SK-N-SH (cell line): ENCODE measurements at regions not wholly inside any gene's neighbourhood (a gene's known extent, or its start where the extent isn't known, plus 50 kb on each side); places are given as distances from the start of the nearest gene placed in this dataset.

Experiments used
- CTCF ChIA-PET: fragments of 300-600, 350-600 bp; formaldehyde crosslinking; extraction: SDS; loops from one replicate; lab custom pipeline; 2021; lab: Yijun Ruan, JAX
- POLR2A ChIA-PET: fragments of 350-600 bp; sonication (Branson Sonifier 250); formaldehyde crosslinking; extraction: SDS; loops from one replicate; lab custom pipeline; 2020; ENCODE audit warnings: antibody characterized with exemption, inconsistent platforms; lab: Yijun Ruan, JAX
- DNase-seq: peaks from one replicate; pipeline ENCODE4 v3.0.0; 2012
- H2AFZ ChIP-seq: fragments of 200-600 bp; sonication (generic); 2 replicates; pipeline ENCODE4 v1.8.1; 2016; ENCODE audit warnings: antibody characterized with exemption, mild to moderate bottlenecking, low read depth
- H3F3A ChIP-seq: fragments of 200-600 bp; sonication (generic); replicated peaks from 2 replicates; pipeline ENCODE3; 2016; ENCODE audit warnings: antibody characterized with exemption, mild to moderate bottlenecking; ENCODE audit not compliant: insufficient read depth
- H3K27ac ChIP-seq, 2 experiments: fragments of 200-500 bp in 1 of 2; fragments of 200-600 bp in 1 of 2; sonication (Bioruptor generic) in 1 of 2; sonication (generic), shearing (Covaris generic) in 1 of 2; 2 replicates each; pipeline versions ENCODE4 v1.5.1 to v1.6.1; 2014 to 2016; ENCODE audit warnings: low read depth in 2 of 2, inconsistent platforms in 1 of 2, low read length in 1 of 2, mild to moderate bottlenecking in 1 of 2, mixed read lengths in 1 of 2
- H3K27me3 ChIP-seq: fragments of 200-600 bp; sonication (generic), shearing (Covaris generic); 2 replicates; pipeline ENCODE4 v1.6.1; 2016; ENCODE audit warnings: mixed run types; ENCODE audit not compliant: insufficient read depth
- H3K36me3 ChIP-seq, 2 experiments: fragments of 200-500 bp in 1 of 2; fragments of 200-600 bp in 1 of 2; sonication (Bioruptor generic) in 1 of 2; sonication (generic) in 1 of 2; replicated peaks in 1 of 2; 2 replicates each; pipeline versions ENCODE3 to v1.5.1; 2014 to 2016; ENCODE audit warnings: low read length in 1 of 2, mild to moderate bottlenecking in 1 of 2; ENCODE audit not compliant: insufficient read depth in 2 of 2, control insufficient read depth in 1 of 2
- H3K4me1 ChIP-seq, 2 experiments: fragments of 200-500 bp in 1 of 2; fragments of 200-600 bp in 1 of 2; sonication (Bioruptor generic) in 1 of 2; sonication (generic), shearing (Covaris generic) in 1 of 2; 2 replicates each; pipeline versions ENCODE4 v1.5.1 to v1.6.1; 2014 to 2016; ENCODE audit warnings: low read depth in 1 of 2, low read length in 1 of 2, mixed run types in 1 of 2; ENCODE audit not compliant: insufficient read depth in 2 of 2, control insufficient read depth in 1 of 2
- H3K4me2 ChIP-seq: fragments of 200-600 bp; sonication (generic), shearing (Covaris generic); 2 replicates; pipeline ENCODE4 v1.6.1; 2017; ENCODE audit warnings: mixed run types
- H3K4me3 ChIP-seq, 2 experiments: fragments of 200-500 bp in 1 of 2; fragments of 200-600 bp in 1 of 2; sonication (Bioruptor generic) in 1 of 2; sonication (generic), shearing (Covaris generic) in 1 of 2; 2 replicates each; pipeline versions ENCODE4 v1.5.1 to v1.8.1; 2014 to 2016; ENCODE audit warnings: low read depth in 2 of 2, inconsistent platforms in 1 of 2, low read length in 1 of 2, mild to moderate bottlenecking in 1 of 2, mixed read lengths in 1 of 2, moderate library complexity in 1 of 2
- H3K79me2 ChIP-seq: fragments of 200-600 bp; sonication (generic); 2 replicates; pipeline ENCODE4 v1.8.1; 2017; ENCODE audit warnings: mild to moderate bottlenecking; ENCODE audit not compliant: insufficient read depth
- H3K9ac ChIP-seq: fragments of 200-600 bp; sonication (generic); 2 replicates; pipeline ENCODE4 v1.6.1; 2017; ENCODE audit warnings: mixed run types
- H3K9me2 ChIP-seq: fragments of 200-600 bp; sonication (generic); 2 replicates; pipeline ENCODE4 v1.6.1; 2017; ENCODE audit warnings: mixed run types
- H3K9me3 ChIP-seq: fragments of 200-600 bp; sonication (generic); 2 replicates; pipeline ENCODE4 v1.6.1; 2017; ENCODE audit warnings: mixed run types, mild to moderate bottlenecking, moderate library complexity
- H4K20me1 ChIP-seq: fragments of 200-600 bp; sonication (generic); 2 replicates; pipeline ENCODE4 v1.6.1; 2017; ENCODE audit warnings: mild to moderate bottlenecking, mixed run types; ENCODE audit not compliant: insufficient read depth
- CHD2 ChIP-seq: fragments of 150-350 bp; IDR thresholded peaks from 2 replicates; pipeline ENCODE4 v1.6.1; 2018; ENCODE audit warnings: low read length; ENCODE audit not compliant: partially characterized antibody
- ELF1 ChIP-seq: IDR thresholded peaks from 2 replicates; pipeline ENCODE4 v1.4.0; 2012
- EP300 ChIP-seq, 2 experiments: IDR thresholded peaks; 2 replicates each; pipeline versions ENCODE4 v1.4.0 to v1.6.1; 2012; ENCODE audit warnings: borderline replicate concordance in 1 of 2, low read depth in 1 of 2, low read length in 1 of 2
- FOXJ3 ChIP-seq: sonication (generic); formaldehyde crosslinking; IDR thresholded peaks from 2 replicates; pipeline ENCODE4 v1.5.1; 2020; ENCODE audit warnings: mild to moderate bottlenecking, missing genetic modification reagents
- GABPA ChIP-seq: IDR thresholded peaks from 2 replicates; pipeline ENCODE4 v1.4.0; 2012; ENCODE audit warnings: low read depth, mild to moderate bottlenecking
- MXI1 ChIP-seq: IDR thresholded peaks from 2 replicates; pipeline ENCODE4 v1.6.1; 2012; ENCODE audit warnings: mild to moderate bottlenecking, low read depth, low read length, improper control_type of control experiment
- POLR2AphosphoS5 ChIP-seq: IDR thresholded peaks from 2 replicates; pipeline ENCODE4 v1.6.1; 2012; ENCODE audit warnings: low read depth, low read length
- RAD21 ChIP-seq: IDR thresholded peaks from 2 replicates; pipeline ENCODE4 v1.6.1; 2012; ENCODE audit warnings: mild to moderate bottlenecking, low read length
- RFX5 ChIP-seq: IDR thresholded peaks from 2 replicates; pipeline ENCODE4 v1.6.1; 2012; ENCODE audit warnings: mild to moderate bottlenecking, improper control_type of control experiment, low read length
- RXRA ChIP-seq: IDR thresholded peaks from 2 replicates; pipeline ENCODE4 v1.4.0; 2012; ENCODE audit warnings: low read depth, mild to moderate bottlenecking, borderline replicate concordance
- TAF1 ChIP-seq: IDR thresholded peaks from 2 replicates; pipeline ENCODE4 v1.6.1; 2012; ENCODE audit warnings: low read depth, mild to moderate bottlenecking, low read length, moderate library complexity, borderline replicate concordance
- TCF12 ChIP-seq: IDR thresholded peaks from 2 replicates; pipeline ENCODE4 v1.4.0; 2012
- YY1 ChIP-seq: IDR thresholded peaks from 2 replicates; pipeline ENCODE4 v1.4.0; 2012; ENCODE audit warnings: low read depth, mild to moderate bottlenecking
- WGBS: methylation state at CpG from one replicate; pipeline ENCODE4 v1.1.6; 2017; ENCODE audit warnings: low lambda C conversion rate; 5-methylcytosine and 5-hydroxymethylcytosine counted together
- TF ChIP-seq, protein P1 (sequence below): IDR thresholded peaks from 2 replicates; pipeline ENCODE4 v1.6.1; 2012; ENCODE audit warnings: mild to moderate bottlenecking, low read depth, low read length, moderate library complexity
- TF ChIP-seq, protein P2 (sequence below): IDR thresholded peaks from 2 replicates; pipeline ENCODE4 v1.4.0; 2012; ENCODE audit warnings: low read depth
- TF ChIP-seq, protein P3 (sequence below): IDR thresholded peaks from 2 replicates; pipeline ENCODE4 v1.4.0; 2012; ENCODE audit warnings: low read depth, borderline replicate concordance
- TF ChIP-seq, protein P4 (sequence below): fragments of 150-350 bp; IDR thresholded peaks from 2 replicates; pipeline ENCODE4 v1.6.1; 2017; ENCODE audit warnings: antibody characterized with exemption, low read length, low read depth, borderline replicate concordance

DNA sequence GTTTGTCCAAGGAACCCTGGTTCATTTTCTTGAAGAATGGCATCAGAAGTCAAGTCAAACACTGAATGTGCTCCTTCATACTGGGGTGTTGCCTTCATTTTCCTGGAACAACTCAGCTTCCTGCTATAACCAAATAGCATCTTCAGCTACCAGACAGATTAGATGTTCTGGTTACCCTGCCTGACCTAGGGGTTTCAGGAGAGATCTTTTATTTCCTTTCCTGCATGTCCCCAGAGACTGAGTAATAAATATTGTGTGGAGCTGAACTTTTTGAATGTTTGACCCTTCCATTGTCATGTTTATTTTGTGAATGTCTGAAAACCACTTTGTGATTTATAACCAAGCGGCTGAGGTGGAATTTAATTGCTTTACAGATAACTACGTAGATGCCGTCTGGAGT, 147.1 kb downstream of the IRX1 start:
- CTCF ChIA-PET: no interaction called here

DNA sequence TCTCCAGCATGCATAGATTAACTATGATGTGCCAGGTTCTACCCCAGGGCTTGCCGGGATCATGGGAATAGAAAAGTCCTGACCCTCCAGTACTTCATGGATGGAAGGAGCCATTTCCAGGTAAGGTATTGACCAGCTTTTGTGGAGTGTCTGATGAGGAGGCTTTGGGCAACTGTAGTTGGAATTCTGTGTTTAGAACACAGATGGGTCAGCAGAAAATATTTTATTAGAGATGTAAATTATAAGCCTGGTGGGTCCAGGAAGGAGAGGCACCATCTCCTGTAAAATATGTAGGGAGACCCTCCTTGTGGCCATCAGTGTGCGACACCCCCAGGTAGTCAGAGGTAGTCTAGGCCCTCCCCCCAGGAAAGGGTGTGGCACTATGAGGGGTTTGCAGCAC, 156.2 kb downstream of the IRX1 start:
- Histone ChIP-seq H3K4me2 (no peak overlapping the region), H3K4me3 (no peak overlapping the region), H3K9ac (no peak overlapping the region), H4K20me1 (no peaks in the 10 kb centered on the region), H3K27ac (no peak overlapping the region), H3K4me1 (no peaks in the 10 kb centered on the region), H3K9me2 (no peaks in the 10 kb centered on the region), H3K36me3 (no peaks in the 10 kb centered on the region), H3K27me3 (no peaks in the 10 kb centered on the region), H3F3A (no peaks in the 10 kb centered on the region), H3K9me3 (no peaks in the 10 kb centered on the region), H3K79me2 (no peaks in the 10 kb centered on the region), H2AFZ (no peak overlapping the region)
- TF ChIP-seq, protein P1, sequence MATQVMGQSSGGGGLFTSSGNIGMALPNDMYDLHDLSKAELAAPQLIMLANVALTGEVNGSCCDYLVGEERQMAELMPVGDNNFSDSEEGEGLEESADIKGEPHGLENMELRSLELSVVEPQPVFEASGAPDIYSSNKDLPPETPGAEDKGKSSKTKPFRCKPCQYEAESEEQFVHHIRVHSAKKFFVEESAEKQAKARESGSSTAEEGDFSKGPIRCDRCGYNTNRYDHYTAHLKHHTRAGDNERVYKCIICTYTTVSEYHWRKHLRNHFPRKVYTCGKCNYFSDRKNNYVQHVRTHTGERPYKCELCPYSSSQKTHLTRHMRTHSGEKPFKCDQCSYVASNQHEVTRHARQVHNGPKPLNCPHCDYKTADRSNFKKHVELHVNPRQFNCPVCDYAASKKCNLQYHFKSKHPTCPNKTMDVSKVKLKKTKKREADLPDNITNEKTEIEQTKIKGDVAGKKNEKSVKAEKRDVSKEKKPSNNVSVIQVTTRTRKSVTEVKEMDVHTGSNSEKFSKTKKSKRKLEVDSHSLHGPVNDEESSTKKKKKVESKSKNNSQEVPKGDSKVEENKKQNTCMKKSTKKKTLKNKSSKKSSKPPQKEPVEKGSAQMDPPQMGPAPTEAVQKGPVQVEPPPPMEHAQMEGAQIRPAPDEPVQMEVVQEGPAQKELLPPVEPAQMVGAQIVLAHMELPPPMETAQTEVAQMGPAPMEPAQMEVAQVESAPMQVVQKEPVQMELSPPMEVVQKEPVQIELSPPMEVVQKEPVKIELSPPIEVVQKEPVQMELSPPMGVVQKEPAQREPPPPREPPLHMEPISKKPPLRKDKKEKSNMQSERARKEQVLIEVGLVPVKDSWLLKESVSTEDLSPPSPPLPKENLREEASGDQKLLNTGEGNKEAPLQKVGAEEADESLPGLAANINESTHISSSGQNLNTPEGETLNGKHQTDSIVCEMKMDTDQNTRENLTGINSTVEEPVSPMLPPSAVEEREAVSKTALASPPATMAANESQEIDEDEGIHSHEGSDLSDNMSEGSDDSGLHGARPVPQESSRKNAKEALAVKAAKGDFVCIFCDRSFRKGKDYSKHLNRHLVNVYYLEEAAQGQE: no peak
- TF ChIP-seq CHD2 (no peak), POLR2AphosphoS5 (no peak), EP300 (IDR thresholded peaks at IDR 0.05; ENCODE audit: borderline replicate concordance in 1 of 2, low read depth in 1 of 2, low read length in 1 of 2) (no peak), TCF12 (no peak), GABPA (no peak), YY1 (no peak)
- TF ChIP-seq, protein P2, sequence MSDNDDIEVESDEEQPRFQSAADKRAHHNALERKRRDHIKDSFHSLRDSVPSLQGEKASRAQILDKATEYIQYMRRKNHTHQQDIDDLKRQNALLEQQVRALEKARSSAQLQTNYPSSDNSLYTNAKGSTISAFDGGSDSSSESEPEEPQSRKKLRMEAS: no peak
- TF ChIP-seq, protein P3, sequence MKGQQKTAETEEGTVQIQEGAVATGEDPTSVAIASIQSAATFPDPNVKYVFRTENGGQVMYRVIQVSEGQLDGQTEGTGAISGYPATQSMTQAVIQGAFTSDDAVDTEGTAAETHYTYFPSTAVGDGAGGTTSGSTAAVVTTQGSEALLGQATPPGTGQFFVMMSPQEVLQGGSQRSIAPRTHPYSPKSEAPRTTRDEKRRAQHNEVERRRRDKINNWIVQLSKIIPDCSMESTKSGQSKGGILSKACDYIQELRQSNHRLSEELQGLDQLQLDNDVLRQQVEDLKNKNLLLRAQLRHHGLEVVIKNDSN: no peak
- WGBS: 8% methylated on average over 2 of the region's 2 CpGs
- DNase-seq: no peak
- ChIA-PET CTCF (no interaction called here), POLR2A (no interaction called here)

More for the DNA sequence above, 147.1 kb downstream of the IRX1 start:
- TF ChIP-seq, protein P3: no peak
- TF ChIP-seq, protein P1: no peak
- TF ChIP-seq RAD21 (no peak), RXRA (no peak), EP300 (IDR thresholded peaks at IDR 0.05; ENCODE audit: borderline replicate concordance in 1 of 2, low read depth in 1 of 2, low read length in 1 of 2) (no peak), GABPA (no peak), TAF1 (no peak), YY1 (no peak), FOXJ3 (CRISPR knock-in tag) (no peak), MXI1 (no peak), RFX5 (no peak), ELF1 (no peak)
- TF ChIP-seq, protein P4, sequence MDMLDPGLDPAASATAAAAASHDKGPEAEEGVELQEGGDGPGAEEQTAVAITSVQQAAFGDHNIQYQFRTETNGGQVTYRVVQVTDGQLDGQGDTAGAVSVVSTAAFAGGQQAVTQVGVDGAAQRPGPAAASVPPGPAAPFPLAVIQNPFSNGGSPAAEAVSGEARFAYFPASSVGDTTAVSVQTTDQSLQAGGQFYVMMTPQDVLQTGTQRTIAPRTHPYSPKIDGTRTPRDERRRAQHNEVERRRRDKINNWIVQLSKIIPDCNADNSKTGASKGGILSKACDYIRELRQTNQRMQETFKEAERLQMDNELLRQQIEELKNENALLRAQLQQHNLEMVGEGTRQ: no peak
- TF ChIP-seq, all 33 proteins: peak for 0
- H2AFZ ChIP-seq: no peak overlapping the region
- H3F3A ChIP-seq: no peaks in the 10 kb centered on the region
- H3K9ac ChIP-seq: no peak overlapping the region
- 9% methylated on average over 3 of the region's 3 CpGs for WGBS
- H4K20me1 ChIP-seq: no peaks in the 10 kb centered on the region
- H3K79me2 ChIP-seq: no peaks in the 10 kb centered on the region
- H3K9me2 ChIP-seq: no peaks in the 10 kb centered on the region
- H3K4me3 ChIP-seq: no peak overlapping the region
- no peaks in the 10 kb centered on the region for H3K9me3 ChIP-seq
- H3K4me2 ChIP-seq: no peak overlapping the region
- no peaks in the 10 kb centered on the region for H3K36me3 ChIP-seq
- POLR2A ChIA-PET: no interaction called here
- no peaks in the 10 kb centered on the region for H3K4me1 ChIP-seq
- H3K27me3 ChIP-seq: no peaks in the 10 kb centered on the region
- no peak overlapping the region for H3K27ac ChIP-seq
- no peak for DNase-seq
